Astrocyte (in vitro differentiated cells and primary cell): ENCODE measurements at regions not wholly inside any gene's neighbourhood (a gene's known extent, or its start where the extent isn't known, plus 50 kb on each side); places are given as distances from the start of the nearest gene placed in this dataset.

Experiments used
- DNase-seq: peaks from one replicate; pipeline ENCODE4 v3.0.0-alpha.2; 2010; ENCODE audit warnings: low read depth
- FAIRE-seq: peaks from 2 replicates; lab custom pipeline; 2011; peaks lifted over from hg19 to GRCh38; lab: Jason Lieb, UNC
- H2AFZ ChIP-seq: 2 replicates; pipeline ENCODE4 v1.6.0; 2012; ENCODE audit warnings: low read depth, low read length, inconsistent platforms
- H3K27ac ChIP-seq: 2 replicates; pipeline ENCODE4 v1.5.1; 2011; ENCODE audit warnings: low read depth, low read length, inconsistent platforms
- H3K27me3 ChIP-seq: 2 replicates; pipeline ENCODE4 v1.6.0; 2011; ENCODE audit warnings: low read length, inconsistent platforms; ENCODE audit not compliant: insufficient read depth
- H3K36me3 ChIP-seq: 2 replicates; pipeline ENCODE4 v1.5.1; 2011; ENCODE audit warnings: low read length, inconsistent platforms; ENCODE audit not compliant: insufficient read depth
- H3K4me1 ChIP-seq: 2 replicates; pipeline ENCODE4 v1.5.1; 2011; ENCODE audit warnings: low read length, inconsistent platforms; ENCODE audit not compliant: insufficient read depth
- H3K4me2 ChIP-seq: 2 replicates; pipeline ENCODE4 v1.6.0; 2012; ENCODE audit warnings: low read length, inconsistent platforms
- H3K4me3 ChIP-seq: 2 replicates; pipeline ENCODE4 v1.5.1; 2011; ENCODE audit warnings: low read depth, mild to moderate bottlenecking, low read length, inconsistent platforms; ENCODE audit not compliant: insufficient read depth
- H3K79me2 ChIP-seq: 2 replicates; pipeline ENCODE4 v1.6.0; 2012; ENCODE audit warnings: mild to moderate bottlenecking, low read length, inconsistent platforms; ENCODE audit not compliant: insufficient read depth
- H3K9ac ChIP-seq: 2 replicates; pipeline ENCODE4 v1.6.0; 2012; ENCODE audit warnings: mild to moderate bottlenecking, low read length, inconsistent platforms
- H3K9me3 ChIP-seq: 2 replicates; pipeline ENCODE4 v1.5.1; 2012; ENCODE audit warnings: low read depth, mild to moderate bottlenecking, low read length, inconsistent platforms; ENCODE audit not compliant: insufficient read depth
- H4K20me1 ChIP-seq: 2 replicates; pipeline ENCODE4 v1.6.0; 2012; ENCODE audit warnings: low read length, inconsistent platforms; ENCODE audit not compliant: insufficient read depth
- H3K27ac Mint-ChIP-seq: one replicate; pipeline ENCODE4 v1.8.0; 2021; ENCODE audit warnings: mild to moderate bottlenecking, mixed read lengths; ENCODE audit not compliant: unreplicated experiment
- H3K27me3 Mint-ChIP-seq: one replicate; pipeline ENCODE4 v1.8.0; 2021; ENCODE audit warnings: low read depth, mixed read lengths; ENCODE audit not compliant: unreplicated experiment
- H3K36me3 Mint-ChIP-seq: one replicate; pipeline ENCODE4 v1.8.0; 2021; ENCODE audit warnings: low read depth, mixed read lengths; ENCODE audit not compliant: unreplicated experiment
- H3K4me1 Mint-ChIP-seq: one replicate; pipeline ENCODE4 v1.8.0; 2021; ENCODE audit warnings: low read depth, mixed read lengths; ENCODE audit not compliant: unreplicated experiment
- H3K4me3 Mint-ChIP-seq: one replicate; pipeline ENCODE4 v1.8.0; 2021; ENCODE audit warnings: mild to moderate bottlenecking, moderate library complexity, mixed read lengths; ENCODE audit not compliant: unreplicated experiment
- H3K9me3 Mint-ChIP-seq: one replicate; pipeline ENCODE4 v1.8.0; 2021; ENCODE audit warnings: mild to moderate bottlenecking, mixed read lengths; ENCODE audit not compliant: unreplicated experiment
- CTCF ChIP-seq: IDR thresholded peaks from 2 replicates; pipeline ENCODE4 v1.5.1; 2011; ENCODE audit warnings: low read depth, mild to moderate bottlenecking, inconsistent platforms, low read length, moderate library complexity; ENCODE audit not compliant: insufficient read depth
- EZH2 ChIP-seq: IDR thresholded peaks from 2 replicates; pipeline ENCODE4 v1.6.1; 2012; ENCODE audit warnings: mild to moderate bottlenecking, low read length, inconsistent platforms; ENCODE audit not compliant: insufficient read depth

- no peak overlapping the region for H3K4me3 Mint-ChIP-seq
Observed at GRCh38 chr1:69510026-69510425, 57.7 kb upstream of the LRRC7 start.

GRCh38 chr1:69511426-69512192, 56.1 kb upstream of the LRRC7 start:
- no peak for DNase-seq
- Histone ChIP-seq H3K79me2 (no peaks in the 10 kb centered on the region), H3K4me2 (no peak overlapping the region), H4K20me1 (no peaks in the 10 kb centered on the region), H3K27ac (no peak overlapping the region), H3K27me3 (no peaks in the 10 kb centered on the region), H3K9me3 (no peaks in the 10 kb centered on the region), H3K9ac (no peak overlapping the region), H3K4me3 (no peak overlapping the region), H3K4me1 (no peaks in the 10 kb centered on the region), H2AFZ (no peak overlapping the region), H3K36me3 (no peaks in the 10 kb centered on the region)
- H3K36me3 Mint-ChIP-seq, result no peaks in the 10 kb centered on the region
- no peaks in the 10 kb centered on the region for H3K27me3 Mint-ChIP-seq
- H3K4me3 Mint-ChIP-seq, result no peak overlapping the region
- TF ChIP-seq CTCF (no peak), EZH2 (no peak)
- FAIRE-seq, result no peak
- no peaks in the 10 kb centered on the region for H3K4me1 Mint-ChIP-seq
- no peaks in the 10 kb centered on the region for H3K9me3 Mint-ChIP-seq
- no peak overlapping the region for H3K27ac Mint-ChIP-seq

More at GRCh38 chr1:69510026-69510425, 57.7 kb upstream of the LRRC7 start:
- no peaks in the 10 kb centered on the region for H3K27me3 Mint-ChIP-seq
- H3K36me3 Mint-ChIP-seq, result no peaks in the 10 kb centered on the region
- Histone ChIP-seq H3K4me2 (no peak overlapping the region), H3K27ac (no peak overlapping the region), H3K27me3 (no peaks in the 10 kb centered on the region), H3K4me1 (no peaks in the 10 kb centered on the region), H2AFZ (no peak overlapping the region), H4K20me1 (no peaks in the 10 kb centered on the region), H3K36me3 (no peaks in the 10 kb centered on the region), H3K4me3 (no peak overlapping the region), H3K9ac (no peak overlapping the region), H3K9me3 (no peaks in the 10 kb centered on the region), H3K79me2 (no peaks in the 10 kb centered on the region)
- H3K9me3 Mint-ChIP-seq, result no peaks in the 10 kb centered on the region
- H3K27ac Mint-ChIP-seq, result no peak overlapping the region
- no peak for FAIRE-seq
- DNase-seq, result no peak
- TF ChIP-seq CTCF (no peak), EZH2 (no peak)
- H3K4me1 Mint-ChIP-seq, result no peaks in the 10 kb centered on the region

GRCh38 chr1:69513601-69514000, 54.1 kb upstream of the LRRC7 start:
- no peak overlapping the region for H3K4me3 Mint-ChIP-seq
- Histone ChIP-seq H3K9ac (no peak overlapping the region), H3K4me2 (peak overlapping the region; percentile 3), H4K20me1 (no peaks in the 10 kb centered on the region), H3K4me3 (no peak overlapping the region), H3K4me1 (no peaks in the 10 kb centered on the region), H3K79me2 (no peaks in the 10 kb centered on the region), H2AFZ (no peak overlapping the region), H3K27me3 (no peaks in the 10 kb centered on the region), H3K27ac (no peak overlapping the region), H3K36me3 (no peaks in the 10 kb centered on the region), H3K9me3 (no peaks in the 10 kb centered on the region)
- H3K9me3 Mint-ChIP-seq, result no peaks in the 10 kb centered on the region
- no peak for FAIRE-seq
- no peaks in the 10 kb centered on the region for H3K4me1 Mint-ChIP-seq
- no peaks in the 10 kb centered on the region for H3K36me3 Mint-ChIP-seq
- no peaks in the 10 kb centered on the region for H3K27me3 Mint-ChIP-seq
- DNase-seq, result peak; percentile 37
- TF ChIP-seq EZH2, result no peak
- no peak for TF ChIP-seq CTCF
- no peak overlapping the region for H3K27ac Mint-ChIP-seq
